ENCODE measurements at regions not wholly inside any gene's neighbourhood (a gene's known extent, or its start where the extent isn't known, plus 50 kb on each side); places are given as distances from the start of the nearest gene placed in this dataset.

GRCh38 chr5:24788829-24789514, 144.2 kb upstream of the CDH10 start:
- no peaks in the 10 kb centered on the region for H3K9me3 ChIP-seq (ENCODE audit: control insufficient read depth in 2 of 3, insufficient read depth in 1 of 3, low read length in 3 of 3)
- H3K27ac ChIP-seq (ENCODE audit: low read depth in 2 of 2, low read length in 2 of 2) = no peak overlapping the region
- TF ChIP-seq, protein P1, sequence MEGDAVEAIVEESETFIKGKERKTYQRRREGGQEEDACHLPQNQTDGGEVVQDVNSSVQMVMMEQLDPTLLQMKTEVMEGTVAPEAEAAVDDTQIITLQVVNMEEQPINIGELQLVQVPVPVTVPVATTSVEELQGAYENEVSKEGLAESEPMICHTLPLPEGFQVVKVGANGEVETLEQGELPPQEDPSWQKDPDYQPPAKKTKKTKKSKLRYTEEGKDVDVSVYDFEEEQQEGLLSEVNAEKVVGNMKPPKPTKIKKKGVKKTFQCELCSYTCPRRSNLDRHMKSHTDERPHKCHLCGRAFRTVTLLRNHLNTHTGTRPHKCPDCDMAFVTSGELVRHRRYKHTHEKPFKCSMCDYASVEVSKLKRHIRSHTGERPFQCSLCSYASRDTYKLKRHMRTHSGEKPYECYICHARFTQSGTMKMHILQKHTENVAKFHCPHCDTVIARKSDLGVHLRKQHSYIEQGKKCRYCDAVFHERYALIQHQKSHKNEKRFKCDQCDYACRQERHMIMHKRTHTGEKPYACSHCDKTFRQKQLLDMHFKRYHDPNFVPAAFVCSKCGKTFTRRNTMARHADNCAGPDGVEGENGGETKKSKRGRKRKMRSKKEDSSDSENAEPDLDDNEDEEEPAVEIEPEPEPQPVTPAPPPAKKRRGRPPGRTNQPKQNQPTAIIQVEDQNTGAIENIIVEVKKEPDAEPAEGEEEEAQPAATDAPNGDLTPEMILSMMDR (IDR thresholded peaks at IDR 0.05; ENCODE audit: borderline replicate concordance, extremely low read depth, insufficient read depth) = no peak
- no peaks in the 10 kb centered on the region for H3K27me3 ChIP-seq (ENCODE audit: control insufficient read depth, insufficient read depth, low read length)
- no peak overlapping the region for H3K4me3 ChIP-seq (ENCODE audit: low read length in 3 of 3)
- H3K4me1 ChIP-seq (ENCODE audit: control insufficient read depth in 2 of 3, insufficient read depth in 2 of 3, low read depth in 1 of 3, low read length in 3 of 3) = no peaks in the 10 kb centered on the region
- H3K9ac ChIP-seq (ENCODE audit: low read length in 3 of 3) = no peak overlapping the region
- no peak for FAIRE-seq
- H3K36me3 ChIP-seq (ENCODE audit: control insufficient read depth in 2 of 3, insufficient read depth in 3 of 3, low read length in 3 of 3) = no peaks in the 10 kb centered on the region
- no peak for DNase-seq
- intact Hi-C loops (cut with DNase I) = no loop called here

GRCh38 chr5:24786108-24786507, 141.3 kb upstream of the CDH10 start:
- TF ChIP-seq, protein P1 (IDR thresholded peaks at IDR 0.05; ENCODE audit: borderline replicate concordance, extremely low read depth, insufficient read depth) = no peak
- H3K9ac ChIP-seq (ENCODE audit: low read length in 3 of 3) = no peak overlapping the region
- no peak overlapping the region for H3K27ac ChIP-seq (ENCODE audit: low read depth in 2 of 2, low read length in 2 of 2)
- H3K4me1 ChIP-seq (ENCODE audit: control insufficient read depth in 2 of 3, insufficient read depth in 2 of 3, low read depth in 1 of 3, low read length in 3 of 3) = no peaks in the 10 kb centered on the region
- H3K4me3 ChIP-seq (ENCODE audit: low read length in 3 of 3) = no peak overlapping the region
- DNase-seq (no peak), FAIRE-seq (no peak)
- intact Hi-C loops (cut with DNase I) = no loop called here
- no peaks in the 10 kb centered on the region for H3K27me3 ChIP-seq (ENCODE audit: control insufficient read depth, insufficient read depth, low read length)
- H3K9me3 ChIP-seq (ENCODE audit: control insufficient read depth in 2 of 3, insufficient read depth in 1 of 3, low read length in 3 of 3) = no peaks in the 10 kb centered on the region
- H3K36me3 ChIP-seq (ENCODE audit: control insufficient read depth in 2 of 3, insufficient read depth in 3 of 3, low read length in 3 of 3) = no peaks in the 10 kb centered on the region

DNA sequence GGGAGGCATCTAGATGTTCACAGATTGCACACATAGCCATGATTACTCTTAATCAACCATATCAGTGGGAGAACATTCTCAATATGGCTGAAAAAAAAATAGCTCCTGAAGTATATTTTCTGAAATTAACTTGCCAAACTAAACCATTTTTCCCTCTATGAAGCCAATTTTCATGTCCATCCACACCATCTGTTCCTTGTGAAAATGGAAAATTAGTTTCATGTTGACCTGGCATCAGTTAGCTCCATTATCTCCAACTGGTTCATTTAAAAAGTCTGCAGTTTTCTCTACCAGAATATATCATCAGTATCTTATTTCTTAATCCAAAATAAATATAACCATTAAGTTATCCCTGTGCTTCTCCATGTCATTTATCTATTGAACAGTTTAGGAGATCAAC, 138.8 kb upstream of the CDH10 start:
- intact Hi-C loops (cut with DNase I) = no loop called here
- no peak overlapping the region for H3K4me3 ChIP-seq (ENCODE audit: low read length in 3 of 3)
- no peak for DNase-seq

More for the DNA sequence above, 138.8 kb upstream of the CDH10 start:
- H3K9me3 ChIP-seq (ENCODE audit: control insufficient read depth in 2 of 3, insufficient read depth in 1 of 3, low read length in 3 of 3) = no peaks in the 10 kb centered on the region
- no peak overlapping the region for H3K9ac ChIP-seq (ENCODE audit: low read length in 3 of 3)
- TF ChIP-seq, protein P1 (IDR thresholded peaks at IDR 0.05; ENCODE audit: borderline replicate concordance, extremely low read depth, insufficient read depth) = no peak
- H3K27me3 ChIP-seq (ENCODE audit: control insufficient read depth, insufficient read depth, low read length) = no peaks in the 10 kb centered on the region
- no peaks in the 10 kb centered on the region for H3K36me3 ChIP-seq (ENCODE audit: control insufficient read depth in 2 of 3, insufficient read depth in 3 of 3, low read length in 3 of 3)
- H3K27ac ChIP-seq (ENCODE audit: low read depth in 2 of 2, low read length in 2 of 2) = no peak overlapping the region
- FAIRE-seq = no peak
- no peaks in the 10 kb centered on the region for H3K4me1 ChIP-seq (ENCODE audit: control insufficient read depth in 2 of 3, insufficient read depth in 2 of 3, low read depth in 1 of 3, low read length in 3 of 3)
